ENCODE measurements at regions not wholly inside any gene's neighbourhood (a gene's known extent, or its start where the extent isn't known, plus 50 kb on each side); places are given as distances from the start of the nearest gene placed in this dataset.

DNA sequence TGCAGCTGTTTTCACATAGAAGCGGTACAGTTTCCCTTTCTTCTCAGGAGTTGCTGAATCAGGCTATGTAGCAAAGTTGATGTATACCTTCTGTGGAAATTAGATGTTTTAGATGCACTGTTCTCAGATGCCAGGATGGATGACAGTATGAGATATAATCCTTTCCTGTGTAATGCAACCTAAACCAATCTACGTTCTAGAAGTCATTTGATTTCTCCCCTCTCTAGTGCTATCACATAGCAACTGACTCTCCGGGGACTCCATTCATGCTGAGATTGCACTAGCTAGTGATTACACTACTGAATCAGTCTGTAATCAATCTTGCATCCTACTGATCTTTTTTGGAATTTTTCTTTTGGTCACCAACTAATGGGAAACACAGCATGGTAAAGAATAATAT lies 1881.7 kb downstream of the PCDH7 start:
- DNase-seq (ENCODE audit: low read depth, low spot score), result no peak
- H3K4me1 ChIP-seq (ENCODE audit: control insufficient read depth in 1 of 2, insufficient read depth in 2 of 2, low read length in 2 of 2), result no peaks in the 10 kb centered on the region
- H3K79me2 ChIP-seq (ENCODE audit: insufficient read depth, low read length), result no peaks in the 10 kb centered on the region
- TF ChIP-seq SRF (IDR thresholded peaks at IDR 0.05; ENCODE audit: low read depth), result no peak
- no peaks in the 10 kb centered on the region for H3K27me3 ChIP-seq (ENCODE audit: insufficient read depth, low read length)
- no peak overlapping the region for H2AFZ ChIP-seq (ENCODE audit: low read depth, low read length, poor library complexity, severe bottlenecking)
- CTCF ChIA-PET, result no interaction called here
- H3K27ac ChIP-seq (ENCODE audit: low read depth, low read length), result no peak overlapping the region
- POLR2A ChIA-PET, result no interaction called here
- no peak overlapping the region for H3K4me3 ChIP-seq (replicated peaks in 1 of 2; ENCODE audit: low read depth in 1 of 2, low read length in 2 of 2)
- no peak overlapping the region for H3K4me2 ChIP-seq (ENCODE audit: low read length)
- H3K9ac ChIP-seq (ENCODE audit: low read length), result no peak overlapping the region
- BruUV-seq (replicated peaks), result no TSS peak
- intact Hi-C loops (cut with micrococcal nuclease), result no loop called here
- H4K20me1 ChIP-seq (ENCODE audit: insufficient read depth), result no peaks in the 10 kb centered on the region
- RAD21 ChIA-PET (ENCODE audit: low non-redundant PET in 1 of 2, low total read pairs in 2 of 2, uncharacterized antibody in 2 of 2, unreplicated experiment in 2 of 2), result no interaction called here
- no peak for ATAC-seq
- H3K9me2 ChIP-seq (ENCODE audit: insufficient read depth), result no peaks in the 10 kb centered on the region
- H3K36me3 ChIP-seq (ENCODE audit: control insufficient read depth in 1 of 2, insufficient read depth in 2 of 2, low read length in 2 of 2), result no peaks in the 10 kb centered on the region
- no peaks in the 10 kb centered on the region for H3K9me3 ChIP-seq (ENCODE audit: control insufficient read depth in 1 of 2, insufficient read depth in 1 of 2, low read depth in 1 of 2, low read length in 2 of 2)

DNA sequence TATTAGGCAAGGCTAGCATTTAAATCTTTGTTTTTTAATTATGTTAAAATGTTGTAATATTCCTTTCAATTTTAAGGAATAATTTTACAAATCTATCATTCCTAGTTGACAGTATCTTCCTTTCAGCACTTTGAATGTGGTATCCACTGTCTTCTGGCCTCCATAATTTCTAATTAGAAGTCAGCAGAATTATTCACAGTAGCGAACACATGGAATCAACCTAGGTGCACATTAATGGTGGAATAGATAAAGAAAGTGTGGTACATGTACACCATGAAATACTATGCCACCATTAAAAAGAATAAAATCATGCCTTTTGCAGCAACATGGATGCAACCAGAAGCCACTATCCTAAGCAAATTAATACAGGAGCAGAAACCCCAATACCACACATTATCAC lies 1887.8 kb downstream of the PCDH7 start:
- intact Hi-C loops (cut with micrococcal nuclease), result no loop called here
- no peak overlapping the region for H3K9ac ChIP-seq (ENCODE audit: low read length)
- no peak overlapping the region for H3K27ac ChIP-seq (ENCODE audit: low read depth, low read length)
- DNase-seq (ENCODE audit: low read depth, low spot score) (peak; percentile 1), ATAC-seq (no peak)
- no TSS peak for BruUV-seq (replicated peaks)
- H3K4me3 ChIP-seq (replicated peaks in 1 of 2; ENCODE audit: low read depth in 1 of 2, low read length in 2 of 2), result no peak overlapping the region
- H2AFZ ChIP-seq (ENCODE audit: low read depth, low read length, poor library complexity, severe bottlenecking), result no peak overlapping the region
- no peak overlapping the region for H3K4me2 ChIP-seq (ENCODE audit: low read length)
- POLR2A ChIA-PET, result no interaction called here
- H3K79me2 ChIP-seq (ENCODE audit: insufficient read depth, low read length), result no peaks in the 10 kb centered on the region
- CTCF ChIA-PET, result no interaction called here
- no peaks in the 10 kb centered on the region for H3K9me2 ChIP-seq (ENCODE audit: insufficient read depth)
- TF ChIP-seq CEBPB (IDR thresholded peaks at IDR 0.05; ENCODE audit: low read depth), result no peak
- no peak for TF ChIP-seq SRF (IDR thresholded peaks at IDR 0.05; ENCODE audit: low read depth)
- TF ChIP-seq JUND (IDR thresholded peaks at IDR 0.05), result no peak
- TF ChIP-seq FOSL1 (IDR thresholded peaks at IDR 0.05; ENCODE audit: low read depth), result no peak
- no peak for TF ChIP-seq ELF1 (IDR thresholded peaks at IDR 0.05; ENCODE audit: borderline replicate concordance, low read depth)
- TF ChIP-seq TCF7L2 (IDR thresholded peaks at IDR 0.05; ENCODE audit: borderline replicate concordance, extremely low read depth, insufficient read depth, insufficient read length), result no peak
- TF ChIP-seq, protein P1, sequence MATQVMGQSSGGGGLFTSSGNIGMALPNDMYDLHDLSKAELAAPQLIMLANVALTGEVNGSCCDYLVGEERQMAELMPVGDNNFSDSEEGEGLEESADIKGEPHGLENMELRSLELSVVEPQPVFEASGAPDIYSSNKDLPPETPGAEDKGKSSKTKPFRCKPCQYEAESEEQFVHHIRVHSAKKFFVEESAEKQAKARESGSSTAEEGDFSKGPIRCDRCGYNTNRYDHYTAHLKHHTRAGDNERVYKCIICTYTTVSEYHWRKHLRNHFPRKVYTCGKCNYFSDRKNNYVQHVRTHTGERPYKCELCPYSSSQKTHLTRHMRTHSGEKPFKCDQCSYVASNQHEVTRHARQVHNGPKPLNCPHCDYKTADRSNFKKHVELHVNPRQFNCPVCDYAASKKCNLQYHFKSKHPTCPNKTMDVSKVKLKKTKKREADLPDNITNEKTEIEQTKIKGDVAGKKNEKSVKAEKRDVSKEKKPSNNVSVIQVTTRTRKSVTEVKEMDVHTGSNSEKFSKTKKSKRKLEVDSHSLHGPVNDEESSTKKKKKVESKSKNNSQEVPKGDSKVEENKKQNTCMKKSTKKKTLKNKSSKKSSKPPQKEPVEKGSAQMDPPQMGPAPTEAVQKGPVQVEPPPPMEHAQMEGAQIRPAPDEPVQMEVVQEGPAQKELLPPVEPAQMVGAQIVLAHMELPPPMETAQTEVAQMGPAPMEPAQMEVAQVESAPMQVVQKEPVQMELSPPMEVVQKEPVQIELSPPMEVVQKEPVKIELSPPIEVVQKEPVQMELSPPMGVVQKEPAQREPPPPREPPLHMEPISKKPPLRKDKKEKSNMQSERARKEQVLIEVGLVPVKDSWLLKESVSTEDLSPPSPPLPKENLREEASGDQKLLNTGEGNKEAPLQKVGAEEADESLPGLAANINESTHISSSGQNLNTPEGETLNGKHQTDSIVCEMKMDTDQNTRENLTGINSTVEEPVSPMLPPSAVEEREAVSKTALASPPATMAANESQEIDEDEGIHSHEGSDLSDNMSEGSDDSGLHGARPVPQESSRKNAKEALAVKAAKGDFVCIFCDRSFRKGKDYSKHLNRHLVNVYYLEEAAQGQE (IDR thresholded peaks at IDR 0.05; ENCODE audit: low read depth), result no peak
- TF ChIP-seq ZFX (IDR thresholded peaks at IDR 0.05), result no peak
- no peak for TF ChIP-seq EZH2 (IDR thresholded peaks at IDR 0.05)
- TF ChIP-seq, protein P2, sequence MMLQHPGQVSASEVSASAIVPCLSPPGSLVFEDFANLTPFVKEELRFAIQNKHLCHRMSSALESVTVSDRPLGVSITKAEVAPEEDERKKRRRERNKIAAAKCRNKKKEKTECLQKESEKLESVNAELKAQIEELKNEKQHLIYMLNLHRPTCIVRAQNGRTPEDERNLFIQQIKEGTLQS (IDR thresholded peaks at IDR 0.05), result no peak
- no peak for TF ChIP-seq RAD21 (IDR thresholded peaks at IDR 0.05; ENCODE audit: low read depth)
- no peak for TF ChIP-seq YY1 (IDR thresholded peaks at IDR 0.05; ENCODE audit: extremely low read depth, insufficient replicate concordance, low read depth, low read length)
- H3K27me3 ChIP-seq (ENCODE audit: insufficient read depth, low read length), result no peaks in the 10 kb centered on the region
- no peaks in the 10 kb centered on the region for H4K20me1 ChIP-seq (ENCODE audit: insufficient read depth)
- no peaks in the 10 kb centered on the region for H3K4me1 ChIP-seq (ENCODE audit: control insufficient read depth in 1 of 2, insufficient read depth in 2 of 2, low read length in 2 of 2)
- H3K9me3 ChIP-seq (ENCODE audit: control insufficient read depth in 1 of 2, insufficient read depth in 1 of 2, low read depth in 1 of 2, low read length in 2 of 2), result 0 out of 4 replicates have a peak, but pooled peaks cover 0 to 4% of the 10 kb centered on the region in 2 experiments
- no peaks in the 10 kb centered on the region for H3K36me3 ChIP-seq (ENCODE audit: control insufficient read depth in 1 of 2, insufficient read depth in 2 of 2, low read length in 2 of 2)
- RAD21 ChIA-PET (ENCODE audit: low non-redundant PET in 1 of 2, low total read pairs in 2 of 2, uncharacterized antibody in 2 of 2, unreplicated experiment in 2 of 2), result no interaction called here

Data from HCT116 (cell line).